NB4 (cell line): ENCODE measurements at regions not wholly inside any gene's neighbourhood (a gene's known extent, or its start where the extent isn't known, plus 50 kb on each side); places are given as distances from the start of the nearest gene placed in this dataset.

Source experiments
- MYC ChIP-seq: IDR thresholded peaks from 2 replicates; pipeline ENCODE4 v1.6.1; 2011; ENCODE audit warnings: low read depth, low read length
- POLR2A ChIP-seq: IDR thresholded peaks from 2 replicates; pipeline ENCODE4 v1.6.1; 2011; ENCODE audit warnings: mild to moderate bottlenecking; ENCODE audit not compliant: insufficient read length; ENCODE audit errors: extremely low read depth
- TF ChIP-seq, protein P1 (sequence below): IDR thresholded peaks from one replicate; pipeline ENCODE4 v1.5.1; 2012; ENCODE audit warnings: low read depth, low read length
- TF ChIP-seq, protein P2 (sequence below): IDR thresholded peaks from 2 replicates; pipeline ENCODE4 v1.6.1; 2011; ENCODE audit warnings: low read depth, low read length

DNA sequence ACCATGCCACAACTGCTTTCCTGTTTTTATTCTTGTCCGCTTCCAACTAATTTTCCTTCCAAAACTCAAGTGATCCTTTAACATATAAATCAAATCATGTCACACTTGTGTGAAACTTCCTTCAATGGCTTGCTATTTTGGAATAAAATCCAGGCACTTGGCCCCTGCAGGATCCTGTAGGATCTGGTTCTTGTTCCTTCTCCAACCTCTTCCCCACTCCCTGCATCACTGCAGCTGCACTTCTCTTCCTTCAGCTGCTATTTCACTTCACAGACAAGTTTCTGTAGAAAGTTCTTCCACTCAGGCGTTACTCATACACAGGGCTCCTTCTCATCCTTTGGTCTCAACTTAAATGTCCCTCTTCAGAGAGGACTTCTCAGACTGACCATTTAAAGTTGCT, 239.7 kb upstream of the BTG1 start:
- TF ChIP-seq, protein P1, sequence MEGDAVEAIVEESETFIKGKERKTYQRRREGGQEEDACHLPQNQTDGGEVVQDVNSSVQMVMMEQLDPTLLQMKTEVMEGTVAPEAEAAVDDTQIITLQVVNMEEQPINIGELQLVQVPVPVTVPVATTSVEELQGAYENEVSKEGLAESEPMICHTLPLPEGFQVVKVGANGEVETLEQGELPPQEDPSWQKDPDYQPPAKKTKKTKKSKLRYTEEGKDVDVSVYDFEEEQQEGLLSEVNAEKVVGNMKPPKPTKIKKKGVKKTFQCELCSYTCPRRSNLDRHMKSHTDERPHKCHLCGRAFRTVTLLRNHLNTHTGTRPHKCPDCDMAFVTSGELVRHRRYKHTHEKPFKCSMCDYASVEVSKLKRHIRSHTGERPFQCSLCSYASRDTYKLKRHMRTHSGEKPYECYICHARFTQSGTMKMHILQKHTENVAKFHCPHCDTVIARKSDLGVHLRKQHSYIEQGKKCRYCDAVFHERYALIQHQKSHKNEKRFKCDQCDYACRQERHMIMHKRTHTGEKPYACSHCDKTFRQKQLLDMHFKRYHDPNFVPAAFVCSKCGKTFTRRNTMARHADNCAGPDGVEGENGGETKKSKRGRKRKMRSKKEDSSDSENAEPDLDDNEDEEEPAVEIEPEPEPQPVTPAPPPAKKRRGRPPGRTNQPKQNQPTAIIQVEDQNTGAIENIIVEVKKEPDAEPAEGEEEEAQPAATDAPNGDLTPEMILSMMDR: no peak
- TF ChIP-seq POLR2A (no peak), MYC (no peak)
- TF ChIP-seq, protein P2, sequence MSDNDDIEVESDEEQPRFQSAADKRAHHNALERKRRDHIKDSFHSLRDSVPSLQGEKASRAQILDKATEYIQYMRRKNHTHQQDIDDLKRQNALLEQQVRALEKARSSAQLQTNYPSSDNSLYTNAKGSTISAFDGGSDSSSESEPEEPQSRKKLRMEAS: no peak
